ENCODE measurements at regions not wholly inside any gene's neighbourhood (a gene's known extent, or its start where the extent isn't known, plus 50 kb on each side); places are given as distances from the start of the nearest gene placed in this dataset.
"Not testable (repeated sequence)": the region's sequence is repeated elsewhere in the genome, so short reads cannot be mapped to it uniquely, and the experiment has no call there.

DNA sequence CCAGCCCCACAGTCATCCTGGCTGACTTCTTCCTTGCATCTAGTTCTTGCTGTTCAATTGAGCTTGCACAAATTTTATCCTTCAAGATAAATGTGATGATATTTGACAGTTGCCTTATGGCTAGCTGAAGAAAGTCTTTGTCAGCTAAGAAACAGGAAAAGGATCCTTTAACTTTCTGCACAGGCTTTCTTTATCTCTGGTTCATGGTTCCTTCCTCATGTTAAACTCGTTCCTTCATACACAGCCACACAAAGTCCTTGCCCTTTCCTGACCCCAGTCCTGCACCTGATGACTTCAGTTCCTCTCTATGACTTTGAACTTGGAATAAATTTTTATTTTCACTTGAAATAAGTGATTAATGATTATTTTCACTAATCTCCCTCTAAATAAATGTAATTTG is 132.5 kb upstream of the PRSS3 start:
- no peak overlapping the region for H2AFZ ChIP-seq (ENCODE audit: low read depth, low read length)
- no peaks in the 10 kb centered on the region for H3K4me1 ChIP-seq (ENCODE audit: control insufficient read depth, extremely low read depth, insufficient read depth, low read length)
- no peak overlapping the region for H3K4me3 ChIP-seq (replicated peaks in 1 of 3; ENCODE audit: insufficient read depth in 1 of 3, low read depth in 1 of 3, low read length in 3 of 3)
- H3K36me3 ChIP-seq (ENCODE audit: control insufficient read depth in 2 of 2, extremely low read depth in 1 of 2, insufficient read depth in 2 of 2, low read length in 2 of 2), result no peaks in the 10 kb centered on the region
- FAIRE-seq (no peak), DNase-seq (ENCODE audit: low read depth, low spot score) (no peak)
- no peak overlapping the region for H3K4me2 ChIP-seq (ENCODE audit: insufficient read depth, low read length)
- no peak overlapping the region for H3K9ac ChIP-seq (replicated peaks; ENCODE audit: extremely low read depth, insufficient read depth, low read length)
- no peak overlapping the region for H3K27ac ChIP-seq (ENCODE audit: insufficient read depth, low read depth, low read length)
- ChIA-PET POLR2A (no interaction called here), CTCF (interaction anchor here (3.3 kb wide), 1 partner anchor 30 kb away, joined by 7 read pairs; no protein-coding TSS in a partner anchor)
- H3K9me1 ChIP-seq (replicated peaks; ENCODE audit: control insufficient read depth, extremely low read depth, insufficient read depth, low read length), result no peaks in the 10 kb centered on the region
- TF ChIP-seq CTCF (IDR thresholded peaks at IDR 0.05; ENCODE audit: extremely low read depth in 1 of 2, insufficient read depth in 1 of 2, low read depth in 1 of 2, low read length in 2 of 2) (no peak), POLR2AphosphoS5 (IDR thresholded peaks at IDR 0.05; ENCODE audit: insufficient read depth, low read depth, low read length) (no peak), JUN (IDR thresholded peaks at IDR 0.05; ENCODE audit: borderline replicate concordance, insufficient read depth, insufficient read length, low read depth) (no peak), EZH2 (IDR thresholded peaks at IDR 0.05; ENCODE audit: borderline replicate concordance, low read depth, low read length, severe bottlenecking) (no peak), POLR2A (IDR thresholded peaks at IDR 0.05; ENCODE audit: low read depth, low read length) (no peak), GATA2 (IDR thresholded peaks at IDR 0.05; ENCODE audit: insufficient read depth, insufficient read length, low read depth, low read length) (no peak), FOS (IDR thresholded peaks at IDR 0.05; ENCODE audit: borderline replicate concordance, insufficient read depth, low read length) (no peak), MYC (IDR thresholded peaks at IDR 0.05; ENCODE audit: low read depth, low read length) (no peak)
- TF ChIP-seq, protein P1, sequence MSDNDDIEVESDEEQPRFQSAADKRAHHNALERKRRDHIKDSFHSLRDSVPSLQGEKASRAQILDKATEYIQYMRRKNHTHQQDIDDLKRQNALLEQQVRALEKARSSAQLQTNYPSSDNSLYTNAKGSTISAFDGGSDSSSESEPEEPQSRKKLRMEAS (IDR thresholded peaks at IDR 0.05; ENCODE audit: insufficient read depth, insufficient read length), result no peak
- H3K79me2 ChIP-seq (ENCODE audit: control insufficient read depth, insufficient read depth, low read length), result no peaks in the 10 kb centered on the region
- dilution Hi-C loops (cut with MboI; ENCODE audit: extremely low pct_ligation_motif_present, low sequenced_read_pairs), result no loop called here
- no peaks in the 10 kb centered on the region for H4K20me1 ChIP-seq (replicated peaks; ENCODE audit: control insufficient read depth, extremely low read depth, insufficient read depth, low read length)
- BruUV-seq (replicated peaks), result no TSS peak
- intact Hi-C loops (cut with micrococcal nuclease), result no loop called here
- peaks cover 16 to 19% of the 10 kb centered on the region in 2 experiments for H3K27me3 ChIP-seq (ENCODE audit: control insufficient read depth in 2 of 2, insufficient read depth in 2 of 2, low read length in 2 of 2)
- H3K9me3 ChIP-seq (replicated peaks; ENCODE audit: control insufficient read depth, insufficient read depth, low read length), result no peaks in the 10 kb centered on the region

GRCh38 chr9:33676194-33676745 is 119.1 kb upstream of the PRSS3 start:
- H3K4me2 ChIP-seq (ENCODE audit: insufficient read depth, low read length), result peak overlapping the region; percentile 64
- H3K27me3 ChIP-seq (ENCODE audit: control insufficient read depth in 2 of 2, insufficient read depth in 2 of 2, low read length in 2 of 2), result peaks cover 16 to 53% of the 10 kb centered on the region in 2 experiments
- FAIRE-seq; H3K27ac ChIP-seq (ENCODE audit: insufficient read depth, low read depth, low read length); H3K36me3 ChIP-seq (ENCODE audit: control insufficient read depth in 2 of 2, extremely low read depth in 1 of 2, insufficient read depth in 2 of 2, low read length in 2 of 2); POLR2A ChIA-PET; H3K9me3 ChIP-seq (replicated peaks; ENCODE audit: control insufficient read depth, insufficient read depth, low read length); BruUV-seq (replicated peaks); H3K4me1 ChIP-seq (ENCODE audit: control insufficient read depth, extremely low read depth, insufficient read depth, low read length); dilution Hi-C loops (cut with MboI; ENCODE audit: extremely low pct_ligation_motif_present, low sequenced_read_pairs); H3K9ac ChIP-seq (replicated peaks; ENCODE audit: extremely low read depth, insufficient read depth, low read length); H4K20me1 ChIP-seq (replicated peaks; ENCODE audit: control insufficient read depth, extremely low read depth, insufficient read depth, low read length); CTCF ChIA-PET; H3K79me2 ChIP-seq (ENCODE audit: control insufficient read depth, insufficient read depth, low read length); H3K9me1 ChIP-seq (replicated peaks; ENCODE audit: control insufficient read depth, extremely low read depth, insufficient read depth, low read length): not testable (repeated sequence)
- intact Hi-C loops (cut with micrococcal nuclease), result loop anchor here (5.0 kb wide), 1 partner anchor 41 kb away; no protein-coding TSS in a partner anchor
- H2AFZ ChIP-seq (ENCODE audit: low read depth, low read length), result peak overlapping the region; percentile 92
- DNase-seq (ENCODE audit: low read depth, low spot score), result peak; percentile 24
- H3K4me3 ChIP-seq (replicated peaks in 1 of 3; ENCODE audit: insufficient read depth in 1 of 3, low read depth in 1 of 3, low read length in 3 of 3), result peak overlapping the region; percentile 23 to 34 (median 32)

All from endothelial cell of umbilical vein (primary cell).